GM19035 (cell line): ENCODE measurements at regions not wholly inside any gene's neighbourhood (a gene's known extent, or its start where the extent isn't known, plus 50 kb on each side); places are given as distances from the start of the nearest gene placed in this dataset.

Experiments
- ATAC-seq: cut with Tn5 transposase; IDR thresholded peaks from one replicate; pipeline ENCODE4 v1.9.1; 2021; ENCODE audit not compliant: unreplicated experiment

DNA sequence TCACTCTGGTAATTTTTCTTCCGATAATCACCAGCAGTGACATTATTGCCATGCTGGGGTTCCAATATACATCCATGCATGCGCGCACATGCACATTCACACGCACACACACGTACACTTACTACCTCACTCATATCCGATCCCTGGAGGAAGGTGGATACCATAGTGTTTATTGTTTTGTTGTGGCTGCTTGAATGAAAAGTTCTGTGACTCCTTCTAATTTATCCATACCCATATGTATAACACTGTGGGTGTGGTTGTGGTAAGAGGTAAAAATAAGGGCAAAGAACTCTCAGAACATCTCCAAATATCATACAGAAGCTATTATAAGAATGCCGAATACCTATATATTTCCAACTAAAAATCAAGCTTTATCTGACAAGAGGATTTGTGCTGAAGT is 407.8 kb upstream of the PODXL start:
- no peak for ATAC-seq

DNA sequence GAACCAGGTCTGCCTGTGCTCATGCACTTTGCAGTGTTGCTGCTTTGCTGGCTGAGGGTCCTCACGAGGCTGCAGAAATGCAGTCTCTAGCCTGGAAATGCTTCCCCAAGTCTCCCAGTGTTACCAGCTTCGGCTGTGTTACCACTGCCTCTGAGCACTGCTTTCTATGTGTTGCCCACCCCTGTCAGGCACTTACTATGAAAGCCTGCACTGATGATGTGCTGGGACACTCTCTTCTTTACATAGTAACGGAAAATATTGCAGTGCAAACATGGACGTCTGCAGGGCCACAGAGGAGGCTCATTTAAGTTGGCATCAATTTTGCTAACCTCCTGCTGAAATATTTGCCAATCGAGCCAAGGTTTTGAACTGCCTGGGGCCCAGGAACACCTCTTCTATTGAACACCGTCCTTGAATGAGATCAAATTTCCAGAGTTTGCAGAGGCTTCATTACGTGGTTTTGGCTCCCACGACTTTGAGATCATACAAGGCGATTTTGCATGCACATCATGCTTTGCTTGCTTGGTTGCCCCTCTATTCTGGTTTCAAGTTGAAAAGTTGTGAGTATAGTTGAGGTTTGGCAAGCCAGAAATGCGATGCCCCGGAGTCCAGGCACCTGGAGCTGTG is 404.7 kb upstream of the PODXL start:
- no peak for ATAC-seq

DNA sequence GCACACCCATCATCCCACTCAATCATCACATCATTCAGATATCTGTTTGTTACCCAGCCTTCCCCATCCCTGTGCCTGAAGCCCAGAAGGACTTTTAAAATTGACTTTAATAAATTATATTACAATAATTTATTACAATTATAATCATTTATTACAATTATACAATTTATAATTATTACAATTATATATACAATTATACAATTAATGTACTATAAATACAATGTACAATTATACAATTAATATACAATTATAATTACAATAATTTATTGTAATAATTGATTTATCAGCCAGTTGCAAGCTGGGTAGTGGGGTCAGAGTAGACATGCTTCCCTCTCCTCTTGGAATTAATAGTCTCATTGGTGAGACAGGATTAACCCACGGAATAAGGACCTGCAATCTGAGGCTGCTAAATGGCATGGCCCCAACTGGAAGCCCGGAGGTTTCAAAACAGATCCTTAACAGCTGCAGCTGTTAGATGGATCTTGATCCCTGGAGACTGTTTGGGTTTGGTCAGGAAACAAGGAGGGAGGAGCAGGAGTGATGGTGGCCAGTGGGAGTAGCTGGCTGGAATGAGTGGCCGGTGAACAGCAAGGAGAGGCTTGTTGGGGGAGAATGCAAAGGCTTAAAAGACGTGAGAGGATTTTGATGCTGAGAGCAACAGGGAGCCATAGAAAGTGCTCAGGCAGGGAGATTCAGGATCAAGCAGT is 402.8 kb upstream of the PODXL start:
- ATAC-seq = no peak

DNA sequence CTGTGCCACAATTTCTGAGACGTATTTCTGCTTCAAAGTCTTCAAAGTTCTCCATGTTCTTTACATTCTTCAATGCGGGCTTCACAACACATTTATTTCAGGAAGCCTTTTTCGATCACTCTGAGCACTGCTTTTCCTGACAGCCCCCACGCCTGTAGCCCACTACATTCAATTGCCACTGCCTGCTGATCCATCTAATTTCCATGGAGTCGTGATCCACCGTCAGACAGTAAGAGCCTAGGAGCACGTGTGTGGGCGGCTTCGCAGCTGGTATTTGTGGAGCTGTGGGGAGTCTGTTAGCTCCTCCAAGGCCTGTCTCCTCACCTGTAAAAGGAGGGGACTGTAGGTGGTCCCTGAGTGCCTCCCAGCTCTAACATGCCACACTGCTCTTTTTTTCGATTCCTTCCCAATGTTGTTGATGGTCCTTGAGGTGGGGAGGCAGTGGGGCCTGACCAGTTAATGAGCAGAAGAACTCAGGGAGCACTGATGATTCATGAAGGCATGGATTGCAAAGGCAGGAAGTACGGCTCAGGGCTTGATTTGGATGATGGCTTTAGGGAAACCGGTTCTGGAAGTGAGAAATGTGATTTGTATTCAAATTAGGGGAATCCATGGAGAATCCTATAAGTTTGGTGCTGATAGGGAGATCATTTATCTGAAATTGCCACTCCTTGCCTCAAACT is 401.1 kb upstream of the PODXL start:
- ATAC-seq = no peak

DNA sequence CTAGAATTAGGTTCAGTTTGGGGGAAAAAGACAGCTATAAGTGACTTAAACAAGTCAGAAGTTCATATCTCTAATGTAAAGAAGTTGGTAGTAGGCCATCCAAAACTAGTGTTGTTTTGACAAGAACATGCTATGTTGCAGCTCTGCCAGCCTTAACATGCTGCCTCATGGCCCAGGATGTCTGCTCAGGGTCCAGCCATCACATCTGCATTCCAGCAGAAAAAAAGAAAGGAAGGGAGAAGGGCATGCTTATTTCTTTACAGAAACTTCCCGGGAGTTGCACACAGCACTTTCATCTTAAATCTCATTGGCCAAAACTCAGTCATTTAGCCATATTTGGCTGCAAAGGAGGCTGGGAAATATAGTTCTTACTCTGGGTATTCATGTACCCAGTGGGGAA is 400.4 kb upstream of the PODXL start:
- no peak for ATAC-seq

DNA sequence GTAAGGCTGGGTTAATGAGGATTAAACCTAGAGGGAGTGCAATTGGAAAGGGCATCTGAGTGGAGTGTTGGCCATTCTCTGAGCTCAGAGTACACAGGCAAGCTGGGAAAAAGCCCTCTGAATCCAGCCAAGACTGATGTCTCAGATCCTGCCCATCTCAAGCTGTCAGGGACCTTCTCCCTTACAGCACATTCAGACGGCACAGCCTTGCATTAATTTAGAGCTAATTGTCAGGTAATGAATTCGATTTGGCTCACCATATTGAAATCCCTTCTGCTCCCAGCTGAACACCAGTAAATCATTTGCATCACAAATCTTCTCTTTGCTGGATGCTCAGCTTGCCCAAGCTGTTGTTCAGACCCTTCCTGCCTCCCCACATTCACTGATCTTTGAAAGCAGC is 399.3 kb upstream of the PODXL start:
- ATAC-seq = no peak

DNA sequence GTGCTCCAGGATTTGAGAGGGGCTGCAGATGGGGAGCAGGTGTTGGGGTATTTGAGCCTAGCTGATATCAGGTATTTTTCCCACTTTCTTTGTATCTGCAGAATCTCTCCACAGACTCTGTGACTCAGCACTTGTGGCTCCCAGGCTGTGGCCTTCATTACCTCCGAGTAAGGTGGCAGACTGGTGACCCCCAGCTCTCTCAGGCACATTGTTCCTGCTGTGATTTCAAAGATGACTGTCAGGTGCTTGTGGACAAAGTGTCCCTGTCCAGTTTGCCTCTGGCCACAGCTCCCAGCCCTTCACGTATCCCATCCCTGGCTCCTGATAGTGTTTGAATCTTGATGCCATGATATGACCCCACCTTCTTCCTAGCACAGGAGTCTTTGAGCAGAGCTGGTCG is 396.8 kb upstream of the PODXL start:
- ATAC-seq = no peak

DNA sequence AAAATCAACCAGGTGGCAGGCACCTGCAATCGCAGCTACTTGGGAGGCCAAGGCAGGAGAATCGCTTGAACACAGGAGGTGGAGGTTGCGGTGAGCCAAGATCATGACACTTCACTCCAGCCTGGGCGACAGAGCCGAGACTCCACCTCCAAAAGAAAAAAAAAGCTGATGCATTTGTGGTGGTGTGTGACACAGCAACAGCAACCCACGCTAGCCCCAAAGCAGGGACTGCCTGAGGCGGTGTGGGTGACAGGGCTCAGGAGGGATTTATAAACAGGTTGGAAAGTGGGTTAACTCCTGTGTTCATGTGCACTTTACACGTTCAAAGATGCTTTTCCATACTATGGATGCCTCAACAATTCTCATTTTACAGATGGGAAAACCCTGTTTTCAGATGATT is 395.9 kb upstream of the PODXL start:
- no peak for ATAC-seq

DNA sequence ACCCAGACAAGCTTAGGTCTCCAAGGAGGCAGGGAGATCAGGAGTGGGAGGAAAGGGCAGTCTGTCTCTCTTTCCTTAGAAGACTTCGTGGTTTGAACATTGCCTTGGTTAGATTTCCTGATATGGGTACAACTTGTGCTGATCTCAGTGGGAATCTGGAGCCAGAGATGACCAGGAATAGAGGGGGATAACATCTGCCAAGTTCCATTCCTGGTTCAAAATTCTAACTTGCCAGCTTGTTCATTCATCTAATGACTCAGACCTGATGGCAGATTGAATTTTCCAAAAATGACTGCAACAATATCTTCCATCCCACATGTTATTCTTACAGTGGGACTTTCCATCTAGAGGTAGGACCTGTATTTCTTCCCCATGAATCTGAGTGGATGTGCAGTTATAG is 394.3 kb upstream of the PODXL start:
- ATAC-seq = no peak

DNA sequence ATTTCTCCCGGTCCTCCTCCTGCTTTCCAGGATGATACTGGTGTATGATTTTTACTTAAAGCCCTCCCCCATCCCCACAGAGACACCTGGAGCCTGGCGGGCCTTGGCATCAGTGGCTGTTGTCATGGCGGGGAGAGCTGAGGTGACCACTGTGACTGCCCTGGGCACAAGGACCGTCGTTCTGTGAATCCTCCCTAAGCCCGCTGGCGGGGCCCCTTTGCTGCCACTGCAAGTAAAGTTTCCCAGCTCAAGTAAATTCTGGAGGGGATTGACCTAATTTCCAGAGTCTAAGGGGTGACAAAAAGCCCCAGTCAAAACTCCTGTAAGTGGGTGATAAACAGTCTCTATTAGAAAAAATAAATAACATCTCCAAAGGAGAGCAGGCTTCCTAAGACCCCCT is 393.2 kb upstream of the PODXL start:
- ATAC-seq = no peak

DNA sequence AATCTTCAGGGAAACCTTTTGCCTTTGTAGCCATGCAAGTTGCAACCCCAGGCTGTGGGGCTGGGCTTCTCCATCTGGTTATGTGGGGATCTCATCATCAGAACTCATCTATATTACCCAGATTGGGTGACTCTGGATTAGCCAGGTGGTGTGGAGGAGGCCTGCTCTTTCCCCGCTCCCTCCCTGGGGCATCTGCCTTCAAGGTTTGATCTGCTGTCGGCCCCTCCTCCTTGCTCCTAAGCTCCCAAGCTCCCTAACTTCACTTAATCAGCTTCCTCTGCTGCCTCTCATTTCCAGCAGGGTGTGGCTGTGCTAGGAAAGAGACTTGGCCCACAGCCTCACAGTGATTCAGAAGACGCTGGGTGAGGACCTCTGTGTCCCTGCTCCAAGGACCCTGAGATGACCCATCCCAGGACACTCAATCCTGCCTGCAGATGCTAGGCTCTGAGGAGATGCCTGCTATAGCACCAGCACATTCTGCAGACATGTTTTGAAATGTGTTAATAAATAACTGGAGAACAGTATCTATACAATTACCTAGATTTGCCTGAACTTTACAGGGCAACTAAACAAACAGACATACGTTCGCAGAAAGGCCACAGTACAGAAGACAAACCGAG is 392.1 kb upstream of the PODXL start:
- ATAC-seq = no peak

DNA sequence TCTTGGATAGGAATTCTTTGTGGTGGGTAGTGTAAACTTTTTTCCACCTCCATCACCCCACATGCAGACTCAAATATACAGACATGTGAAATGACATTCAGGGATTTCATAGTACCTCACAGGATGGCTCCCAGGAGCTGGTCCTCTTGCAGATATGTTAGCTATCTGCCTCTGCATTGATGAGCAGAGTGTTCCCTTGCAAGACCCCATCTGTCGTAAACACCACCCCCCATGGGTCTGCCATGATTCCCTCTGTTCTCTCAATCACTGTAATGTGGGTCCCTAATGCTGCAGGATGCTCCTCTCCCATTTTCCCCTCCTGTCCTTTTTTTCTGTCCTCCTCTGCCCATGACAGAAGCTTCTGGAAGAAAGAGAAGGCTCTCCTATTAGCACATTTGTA is 391.2 kb upstream of the PODXL start:
- ATAC-seq = no peak

DNA sequence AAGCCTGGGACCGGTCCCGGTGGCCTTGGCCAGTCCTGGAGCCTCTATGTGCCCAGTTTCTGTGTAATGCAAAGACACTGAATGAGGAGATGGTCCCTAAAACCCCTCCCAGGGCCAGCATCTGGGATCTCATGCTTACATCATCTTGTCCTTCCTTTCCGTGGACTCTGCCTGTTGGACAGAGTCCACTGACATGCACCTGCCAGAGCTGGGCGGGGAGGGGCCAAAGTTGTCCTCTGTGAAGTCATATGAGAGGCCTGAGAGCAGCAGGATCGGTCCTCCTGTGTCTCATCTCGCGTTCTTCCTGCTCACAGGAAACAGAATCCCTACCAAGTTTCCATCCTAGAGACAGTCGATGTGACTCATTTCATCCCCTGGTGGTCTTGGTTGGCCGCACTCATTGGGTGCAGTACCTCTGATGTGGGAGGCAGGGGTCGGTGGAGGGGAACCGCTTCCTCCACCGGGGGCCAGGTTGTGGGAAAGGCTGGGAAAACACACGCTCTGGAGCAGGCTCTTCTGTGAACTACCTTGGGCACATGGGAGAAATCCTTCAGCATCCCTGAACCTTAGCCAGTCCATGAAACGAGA is 389.6 kb upstream of the PODXL start:
- no peak for ATAC-seq

DNA sequence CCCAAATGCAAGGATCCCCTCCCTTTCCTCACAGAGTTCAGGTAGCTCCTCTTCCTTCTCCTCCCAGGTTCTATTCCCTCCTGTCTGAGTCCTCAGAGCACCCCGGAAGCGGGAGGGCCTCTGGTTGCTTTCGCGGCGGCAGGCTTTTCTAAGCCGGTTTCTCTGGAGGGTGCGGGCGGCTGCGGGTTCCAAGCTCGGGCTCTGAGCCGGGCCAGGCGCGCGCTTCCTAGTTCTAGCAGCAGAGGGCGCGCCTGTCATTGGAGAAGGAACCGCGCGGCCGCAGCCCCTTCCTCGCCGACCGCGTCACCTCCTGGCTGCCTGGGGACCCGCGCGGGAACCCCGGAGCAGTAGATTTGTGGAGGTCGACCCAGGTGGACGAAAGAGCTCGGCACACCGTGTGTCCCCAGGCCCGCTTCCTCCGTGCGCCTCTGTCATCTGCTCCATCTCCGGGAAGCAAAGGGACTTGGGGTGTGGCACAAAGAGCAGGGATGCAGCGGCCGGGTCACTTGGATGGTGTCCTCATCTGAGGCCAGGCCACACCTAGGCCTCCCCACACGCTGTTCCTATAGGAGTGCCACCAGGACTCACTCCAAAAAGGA is 389.0 kb upstream of the PODXL start:
- no peak for ATAC-seq

DNA sequence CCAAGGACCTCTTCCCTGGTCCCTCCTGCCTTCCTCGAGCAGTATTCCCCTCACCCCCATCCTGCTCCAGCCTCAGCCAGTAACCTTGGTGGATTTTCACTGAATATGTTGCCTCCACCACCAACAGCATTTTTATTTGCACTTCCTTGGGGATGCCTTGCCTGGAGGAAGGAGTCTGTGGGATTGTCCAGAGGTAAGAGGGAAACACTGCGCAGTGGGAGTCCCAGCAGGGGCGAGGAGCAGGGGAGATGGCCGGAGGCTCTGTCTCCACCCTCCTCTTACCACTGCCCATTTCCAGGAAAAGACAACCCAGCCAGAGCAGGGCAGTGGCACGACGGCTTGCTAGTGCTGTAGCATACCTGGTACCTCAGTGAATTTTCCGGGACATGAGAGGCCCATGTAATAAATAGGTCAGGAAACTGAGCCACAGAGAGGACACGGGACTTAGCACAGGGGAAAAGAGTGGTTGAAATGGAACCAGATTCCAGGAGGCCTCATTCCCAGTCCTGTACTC is 388.2 kb upstream of the PODXL start:
- ATAC-seq = no peak

DNA sequence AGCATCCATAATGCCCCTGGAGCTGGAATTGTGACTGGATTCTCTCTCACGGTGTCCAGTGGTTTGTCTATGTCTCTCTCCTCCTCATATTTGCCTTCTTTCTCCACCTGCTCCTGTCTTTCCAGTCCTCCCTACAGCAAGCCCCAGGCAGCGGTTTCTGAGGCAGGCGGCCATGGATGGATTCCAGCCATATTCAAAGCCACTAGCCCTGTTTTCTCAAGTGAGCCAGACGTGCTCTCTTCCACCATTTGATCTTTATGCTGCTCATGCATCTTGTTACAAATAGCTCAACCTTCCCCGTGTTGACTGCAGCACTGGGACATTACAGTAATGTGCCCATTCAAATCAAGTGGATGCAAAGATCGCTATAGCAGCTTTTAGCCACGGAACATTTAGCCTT is 387.2 kb upstream of the PODXL start:
- no peak for ATAC-seq

DNA sequence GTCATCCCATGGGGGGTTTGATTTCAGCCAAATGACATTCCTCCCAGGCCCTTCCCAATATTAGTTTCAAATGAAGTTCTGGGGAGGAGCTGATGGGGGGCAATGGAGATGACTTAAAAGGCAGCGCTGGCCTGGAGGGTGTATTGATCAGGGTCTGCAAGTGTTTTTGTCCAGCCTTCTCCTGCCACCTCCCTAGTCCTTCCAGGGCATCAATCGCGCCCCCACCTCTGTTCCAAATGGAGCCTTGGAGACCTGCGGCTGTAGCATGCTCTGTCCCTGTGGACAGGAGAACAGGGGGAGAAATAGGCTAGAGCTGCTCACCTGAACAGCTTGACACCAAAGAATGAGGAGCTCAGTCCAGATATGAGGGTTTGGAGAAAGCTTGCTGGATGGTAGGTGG is 386.8 kb upstream of the PODXL start:
- ATAC-seq = no peak

DNA sequence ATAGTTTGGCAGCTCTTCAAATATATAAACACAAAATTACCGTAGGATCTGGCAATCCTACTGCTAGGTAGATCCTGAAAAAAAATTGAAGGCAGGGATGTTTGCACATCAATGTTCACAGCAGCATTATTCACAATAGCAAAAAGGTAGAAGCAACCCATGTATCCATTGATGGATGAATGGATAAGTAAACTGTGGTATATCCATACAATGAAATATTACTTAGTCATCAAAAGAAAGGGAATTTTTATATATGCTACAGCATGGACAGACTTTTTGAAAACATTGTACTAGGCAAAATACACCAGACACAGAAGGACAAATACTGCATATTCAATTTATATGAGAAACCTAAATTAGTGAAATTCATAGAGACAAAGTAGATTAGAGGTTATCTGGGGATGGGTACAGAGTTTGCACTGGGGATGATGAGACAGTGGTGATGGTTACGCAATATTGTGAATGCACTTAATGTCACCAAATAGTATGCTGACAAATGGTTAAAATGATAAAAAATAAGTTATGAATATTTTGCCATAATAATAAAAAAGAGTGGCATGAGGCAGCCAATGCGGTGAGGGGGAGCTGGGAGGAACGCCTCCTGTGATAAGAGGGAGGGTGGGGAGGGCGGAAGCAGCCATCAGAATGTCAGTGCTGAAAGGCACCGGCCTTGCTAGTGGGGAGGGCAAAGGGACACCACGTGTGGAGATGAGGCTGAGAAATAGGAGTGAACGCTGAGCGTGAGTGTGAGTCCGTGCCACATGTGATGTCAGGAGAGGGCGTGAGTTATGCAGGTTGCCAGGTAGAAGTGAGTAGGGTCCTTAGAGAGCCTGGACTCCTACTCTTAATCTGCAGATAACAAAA is 386.1 kb upstream of the PODXL start:
- no peak for ATAC-seq

DNA sequence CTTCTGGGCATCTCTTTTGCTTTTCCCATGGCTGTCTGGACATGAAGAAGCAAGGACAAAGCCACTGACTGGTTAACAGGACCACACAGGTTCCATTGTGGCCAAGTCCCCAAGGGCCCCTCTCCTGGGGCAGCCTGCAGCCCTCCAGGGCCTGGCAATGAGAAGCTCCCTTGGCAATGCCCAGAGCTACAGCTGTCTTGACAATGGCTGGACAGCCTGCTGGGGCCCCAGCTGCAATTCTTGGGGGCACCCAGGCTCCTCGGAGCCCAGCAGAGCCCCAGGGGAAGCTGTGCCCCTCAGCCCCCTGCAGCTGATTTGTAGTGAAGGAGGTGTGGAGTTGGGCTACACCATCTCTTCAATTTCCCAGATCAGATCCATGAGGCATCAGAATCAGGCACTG is 384.9 kb upstream of the PODXL start:
- no peak for ATAC-seq

DNA sequence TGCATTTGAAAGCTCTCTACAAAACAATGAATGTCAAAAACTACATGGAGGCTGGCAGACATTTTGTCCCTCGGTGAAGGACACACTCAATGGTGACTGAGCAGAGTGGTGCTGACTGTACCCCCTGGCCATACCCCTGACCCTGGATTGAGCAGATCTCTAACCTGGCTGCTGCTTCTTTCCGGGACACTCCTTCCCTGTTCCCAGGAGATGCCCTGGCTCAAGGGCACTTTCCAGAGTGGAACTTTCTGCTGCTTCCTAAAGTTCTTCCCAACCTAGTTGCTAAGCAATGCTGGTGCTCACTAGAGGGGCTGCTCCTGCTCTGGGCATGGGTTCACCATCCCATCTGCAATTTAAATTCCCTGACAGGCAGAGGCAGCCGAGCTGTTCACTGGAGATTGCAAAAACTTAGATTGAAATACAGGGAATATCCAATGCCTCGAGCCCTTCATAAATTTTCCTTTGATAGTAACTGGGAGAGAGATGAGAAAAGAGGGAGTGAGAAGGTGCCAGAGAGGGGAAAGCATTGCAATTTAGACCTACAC is 384.3 kb upstream of the PODXL start:
- ATAC-seq = no peak
